ENCODE measurements at regions not wholly inside any gene's neighbourhood (a gene's known extent, or its start where the extent isn't known, plus 50 kb on each side); places are given as distances from the start of the nearest gene placed in this dataset.

- DNase-seq (ENCODE audit: low read depth, low spot score) = no peak
- H3K27me3 Mint-ChIP-seq (ENCODE audit: low read depth) = no peaks in the 10 kb centered on the region
- H3K4me3 Mint-ChIP-seq = no peak overlapping the region
- H3K4me1 Mint-ChIP-seq = no peaks in the 10 kb centered on the region
- H3K36me3 Mint-ChIP-seq (ENCODE audit: low read depth) = no peaks in the 10 kb centered on the region
- H3K9me3 Mint-ChIP-seq = peaks cover 6% of the 10 kb centered on the region
- no peak overlapping the region for H3K27ac Mint-ChIP-seq (ENCODE audit: unreplicated experiment)
- no peak for TF ChIP-seq CTCF (conservative IDR thresholded peaks at IDR 0.05)
Observed at GRCh38 chr4:63894161-63894560, 515.1 kb downstream of the TECRL start.

GRCh38 chr4:63869370-63869769, 539.9 kb downstream of the TECRL start:
- Mint-ChIP-seq H3K27me3 (ENCODE audit: low read depth) (no peaks in the 10 kb centered on the region), H3K4me3 (no peak overlapping the region), H3K36me3 (ENCODE audit: low read depth) (no peaks in the 10 kb centered on the region), H3K27ac (ENCODE audit: unreplicated experiment) (no peak overlapping the region), H3K9me3 (no peaks in the 10 kb centered on the region), H3K4me1 (no peaks in the 10 kb centered on the region)
- DNase-seq (ENCODE audit: low read depth, low spot score) = no peak
- TF ChIP-seq CTCF (conservative IDR thresholded peaks at IDR 0.05) = no peak

GRCh38 chr4:63851496-63851895, 557.8 kb downstream of the TECRL start:
- H3K36me3 Mint-ChIP-seq (ENCODE audit: low read depth) = no peaks in the 10 kb centered on the region
- DNase-seq (ENCODE audit: low read depth, low spot score) = no peak
- no peaks in the 10 kb centered on the region for H3K9me3 Mint-ChIP-seq
- H3K27ac Mint-ChIP-seq (ENCODE audit: unreplicated experiment) = no peak overlapping the region
- no peak for TF ChIP-seq CTCF (conservative IDR thresholded peaks at IDR 0.05)
- no peaks in the 10 kb centered on the region for H3K4me1 Mint-ChIP-seq
- H3K4me3 Mint-ChIP-seq = no peak overlapping the region
- no peaks in the 10 kb centered on the region for H3K27me3 Mint-ChIP-seq (ENCODE audit: low read depth)

- Mint-ChIP-seq H3K36me3 (ENCODE audit: low read depth) (no peaks in the 10 kb centered on the region), H3K4me3 (no peak overlapping the region), H3K4me1 (no peaks in the 10 kb centered on the region), H3K27me3 (ENCODE audit: low read depth) (no peaks in the 10 kb centered on the region), H3K27ac (ENCODE audit: unreplicated experiment) (no peak overlapping the region), H3K9me3 (no peaks in the 10 kb centered on the region)
- no peak for DNase-seq (ENCODE audit: low read depth, low spot score)
- no peak for TF ChIP-seq CTCF (conservative IDR thresholded peaks at IDR 0.05)
Observed at GRCh38 chr4:63841266-63841665, 568.0 kb downstream of the TECRL start.

GRCh38 chr4:63831590-63832155, 577.6 kb downstream of the TECRL start:
- Mint-ChIP-seq H3K9me3 (no peaks in the 10 kb centered on the region), H3K4me1 (no peaks in the 10 kb centered on the region), H3K36me3 (ENCODE audit: low read depth) (no peaks in the 10 kb centered on the region), H3K27me3 (ENCODE audit: low read depth) (no peaks in the 10 kb centered on the region), H3K4me3 (no peak overlapping the region), H3K27ac (ENCODE audit: unreplicated experiment) (no peak overlapping the region)
- no peak for TF ChIP-seq CTCF (conservative IDR thresholded peaks at IDR 0.05)
- no peak for DNase-seq (ENCODE audit: low read depth, low spot score)

Measured in neural crest cell (in vitro differentiated cells).